Glutamatergic neuron (in vitro differentiated cells): ENCODE measurements at regions not wholly inside any gene's neighbourhood (a gene's known extent, or its start where the extent isn't known, plus 50 kb on each side); places are given as distances from the start of the nearest gene placed in this dataset.

ENCODE experiments used
- DNase-seq: peaks from one replicate; pipeline ENCODE4 v3.0.0; 2022
- H3K27ac Mint-ChIP-seq: one replicate; pipeline ENCODE4 v1.8.0; 2020; ENCODE audit warnings: mild to moderate bottlenecking, mixed read lengths, inconsistent platforms; ENCODE audit not compliant: unreplicated experiment
- H3K27me3 Mint-ChIP-seq: one replicate; pipeline ENCODE4 v1.8.0; 2020; ENCODE audit warnings: mild to moderate bottlenecking, moderate library complexity, mixed read lengths, inconsistent platforms; ENCODE audit not compliant: unreplicated experiment
- H3K36me3 Mint-ChIP-seq: one replicate; pipeline ENCODE4 v1.8.0; 2020; ENCODE audit warnings: mild to moderate bottlenecking, mixed read lengths, inconsistent platforms; ENCODE audit not compliant: unreplicated experiment
- H3K4me1 Mint-ChIP-seq: one replicate; pipeline ENCODE4 v1.8.0; 2020; ENCODE audit warnings: mild to moderate bottlenecking, low read depth, mixed read lengths, inconsistent platforms; ENCODE audit not compliant: unreplicated experiment
- H3K4me3 Mint-ChIP-seq: one replicate; pipeline ENCODE4 v1.8.0; 2020; ENCODE audit warnings: mild to moderate bottlenecking, mixed read lengths, inconsistent platforms; ENCODE audit not compliant: unreplicated experiment
- H3K9me3 Mint-ChIP-seq: one replicate; pipeline ENCODE4 v1.8.0; 2020; ENCODE audit warnings: mild to moderate bottlenecking, moderate library complexity, mixed read lengths, inconsistent platforms; ENCODE audit not compliant: unreplicated experiment
- CTCF ChIP-seq: fragments of 200-600 bp; sonication (generic); IDR thresholded peaks from one replicate; pipeline ENCODE4 v1.5.0; 2021; ENCODE audit not compliant: partially characterized antibody, unreplicated experiment

GRCh38 chr12:24746006-24746671 is 202.8 kb downstream of the BCAT1 start:
- H3K4me1 Mint-ChIP-seq: peaks cover 9% of the 10 kb centered on the region
- no peak for DNase-seq
- no peaks in the 10 kb centered on the region for H3K36me3 Mint-ChIP-seq
- no peak overlapping the region for H3K27ac Mint-ChIP-seq
- no peak for TF ChIP-seq CTCF
- no peaks in the 10 kb centered on the region for H3K9me3 Mint-ChIP-seq
- no peaks in the 10 kb centered on the region for H3K27me3 Mint-ChIP-seq
- H3K4me3 Mint-ChIP-seq: no peak overlapping the region

- DNase-seq: no peak
- Mint-ChIP-seq H3K4me3 (no peak overlapping the region), H3K27ac (no peak overlapping the region), H3K9me3 (no peaks in the 10 kb centered on the region), H3K27me3 (peaks cover 2% of the 10 kb centered on the region), H3K36me3 (no peaks in the 10 kb centered on the region), H3K4me1 (peaks cover 9% of the 10 kb centered on the region)
- TF ChIP-seq CTCF: no peak
Measured at GRCh38 chr12:24743941-24744793, 204.7 kb downstream of the BCAT1 start.

- H3K4me1 Mint-ChIP-seq: peaks cover 2% of the 10 kb centered on the region
- no peaks in the 10 kb centered on the region for H3K9me3 Mint-ChIP-seq
- DNase-seq: no peak
- no peak overlapping the region for H3K27ac Mint-ChIP-seq
- no peak for TF ChIP-seq CTCF
- H3K27me3 Mint-ChIP-seq: peaks cover 2% of the 10 kb centered on the region
- H3K36me3 Mint-ChIP-seq: no peaks in the 10 kb centered on the region
- H3K4me3 Mint-ChIP-seq: no peak overlapping the region
Measured at GRCh38 chr12:24742378-24742777, 206.5 kb downstream of the BCAT1 start.

GRCh38 chr12:24741216-24741615 is 207.7 kb downstream of the BCAT1 start:
- TF ChIP-seq CTCF: no peak
- DNase-seq: no peak
- H3K4me3 Mint-ChIP-seq: no peak overlapping the region
- no peaks in the 10 kb centered on the region for H3K4me1 Mint-ChIP-seq
- H3K9me3 Mint-ChIP-seq: no peaks in the 10 kb centered on the region
- H3K36me3 Mint-ChIP-seq: no peaks in the 10 kb centered on the region
- peaks cover 2% of the 10 kb centered on the region for H3K27me3 Mint-ChIP-seq
- no peak overlapping the region for H3K27ac Mint-ChIP-seq
